Natural killer cell treated with Interleukin-12 subunit alpha and Interleukin-12 subunit beta and Interleukin-15 and Interleukin-18, amount 100 ng/mL, for 72 hours (primary cell): ENCODE measurements at regions not wholly inside any gene's neighbourhood (a gene's known extent, or its start where the extent isn't known, plus 50 kb on each side); places are given as distances from the start of the nearest gene placed in this dataset.
"Not testable (repeated sequence)": the region's sequence is repeated elsewhere in the genome, so short reads cannot be mapped to it uniquely, and the experiment has no call there.

Source experiments
- ATAC-seq, 2 donors: fragments of 150-1000 bp; cut with Tn5 transposase in 1 of 2; sonication (Bioruptor Pico), chemical (Tn5 transposase) in 1 of 2; 2 replicates each; pipeline ENCODE4 v1.10.0; 2021
- DNase-seq: peaks from one replicate; pipeline ENCODE4 v3.0.0; 2022; ENCODE audit warnings: low spot score
- H3K27ac Mint-ChIP-seq, 2 donors: 1 replicate in 1 of 2; 2 replicates in 1 of 2; pipeline ENCODE4 v1.8.0; 2022; ENCODE audit warnings: mixed read lengths in 2 of 2, mild to moderate bottlenecking in 1 of 2, moderate library complexity in 1 of 2
- H3K27me3 Mint-ChIP-seq, 2 donors: 1 replicate in 1 of 2; 2 replicates in 1 of 2; pipeline ENCODE4 v1.8.0; 2022; ENCODE audit warnings: mixed read lengths in 2 of 2
- H3K36me3 Mint-ChIP-seq: one replicate; pipeline ENCODE4 v1.8.0; 2022; ENCODE audit warnings: mixed read lengths
- H3K4me1 Mint-ChIP-seq, 2 donors: 1 replicate in 1 of 2; 2 replicates in 1 of 2; pipeline ENCODE4 v1.8.0; 2022; ENCODE audit warnings: low read depth in 2 of 2, mixed read lengths in 2 of 2, mild to moderate bottlenecking in 1 of 2
- H3K4me3 Mint-ChIP-seq: one replicate; pipeline ENCODE4 v1.8.0; 2022; ENCODE audit warnings: mixed read lengths
- H3K9me3 Mint-ChIP-seq: 2 replicates; pipeline ENCODE4 v1.8.0; 2022; ENCODE audit warnings: mixed read lengths

DNA sequence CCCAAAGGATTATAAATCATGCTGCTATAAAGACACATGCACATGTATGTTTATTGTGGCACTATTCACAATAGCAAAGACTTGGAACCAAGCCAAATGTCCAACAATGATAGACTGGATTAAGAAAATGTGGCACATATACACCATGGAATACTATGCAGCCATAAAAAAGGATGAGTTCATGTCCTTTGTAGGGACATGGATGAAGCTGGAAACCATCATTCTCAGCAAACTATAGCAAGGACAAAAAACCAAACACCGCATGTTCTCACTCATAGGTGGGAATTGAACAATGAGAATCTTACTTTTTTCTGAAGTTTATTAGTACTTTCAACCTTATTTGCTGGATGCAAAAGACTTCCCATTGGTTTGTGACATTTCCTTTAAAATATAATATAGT is 101.0 kb upstream of the TBX18 start:
- H3K27me3 Mint-ChIP-seq, ATAC-seq, H3K9me3 Mint-ChIP-seq, H3K4me3 Mint-ChIP-seq, H3K36me3 Mint-ChIP-seq, H3K27ac Mint-ChIP-seq, H3K4me1 Mint-ChIP-seq, DNase-seq: not testable (repeated sequence)

DNA sequence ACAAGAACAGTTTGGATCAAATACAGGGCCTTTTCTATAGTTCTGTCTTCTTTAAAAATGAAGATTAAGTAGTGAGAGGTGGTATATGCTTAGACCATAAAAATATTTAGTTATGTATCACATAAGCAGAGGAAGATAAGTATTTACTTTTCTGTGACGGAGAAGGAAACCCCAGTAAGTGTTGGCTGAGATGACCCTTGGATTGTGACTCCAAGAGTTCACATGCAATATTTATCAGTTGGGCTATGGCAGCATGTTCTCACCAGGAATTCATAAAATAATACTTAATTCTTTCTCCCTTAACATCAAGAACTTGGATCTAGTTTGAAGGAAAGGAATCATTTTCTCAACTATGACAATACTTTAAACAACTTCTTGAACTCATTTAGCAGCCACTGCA is 98.4 kb upstream of the TBX18 start:
- H3K4me1 Mint-ChIP-seq, result no peaks in the 10 kb centered on the region
- no peak for ATAC-seq
- H3K9me3 Mint-ChIP-seq, result peaks cover 3% of the 10 kb centered on the region

DNA sequence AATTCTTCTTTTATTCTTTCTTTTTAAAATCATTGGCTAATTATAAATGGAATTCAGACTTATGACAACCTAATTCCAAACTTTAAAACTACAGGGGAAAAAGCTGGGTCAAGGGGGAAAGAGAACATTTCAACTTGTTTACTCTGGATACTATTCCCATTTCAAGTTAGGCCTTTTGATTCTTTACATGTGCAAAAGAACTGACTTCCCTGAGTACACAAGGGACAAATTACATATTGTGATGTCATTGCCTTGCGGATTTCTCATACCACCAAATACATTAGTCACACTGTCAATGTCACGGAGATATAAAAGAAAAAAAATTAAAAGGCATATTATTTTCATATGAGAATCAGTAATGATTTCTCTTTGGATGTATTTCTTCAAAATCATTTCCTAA is 96.5 kb upstream of the TBX18 start:
- H3K27me3 Mint-ChIP-seq, result no peaks in the 10 kb centered on the region
- H3K4me1 Mint-ChIP-seq, result no peaks in the 10 kb centered on the region
- peaks cover 3% of the 10 kb centered on the region for H3K9me3 Mint-ChIP-seq
- H3K36me3 Mint-ChIP-seq, result no peaks in the 10 kb centered on the region
- no peak for DNase-seq
- H3K27ac Mint-ChIP-seq, result no peak overlapping the region
- no peak overlapping the region for H3K4me3 Mint-ChIP-seq
- no peak for ATAC-seq

More for the DNA sequence above, 98.4 kb upstream of the TBX18 start:
- Mint-ChIP-seq H3K36me3 (no peaks in the 10 kb centered on the region), H3K27me3 (no peaks in the 10 kb centered on the region), H3K27ac (no peak overlapping the region), H3K4me3 (no peak overlapping the region)
- DNase-seq, result no peak

DNA sequence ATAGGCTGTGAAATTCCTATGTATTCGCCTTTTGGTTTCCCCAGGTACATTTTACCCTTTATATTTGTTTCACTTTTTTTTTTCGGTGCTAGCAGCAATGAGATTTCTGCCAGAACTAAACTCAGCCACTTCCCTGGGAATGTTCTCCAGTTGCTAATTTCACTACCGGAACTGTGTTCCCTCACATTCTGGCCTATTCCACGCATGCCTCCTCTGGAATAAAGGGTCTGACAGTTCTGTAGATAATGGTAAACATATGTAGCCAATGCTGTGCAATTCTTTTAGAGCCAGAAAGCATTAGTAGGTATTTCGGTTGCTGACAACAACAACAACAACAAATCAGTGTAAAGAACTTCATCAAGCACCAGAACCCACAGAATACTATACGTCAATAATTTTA is 96.1 kb upstream of the TBX18 start:
- H3K27ac Mint-ChIP-seq, result no peak overlapping the region
- H3K4me3 Mint-ChIP-seq, result no peak overlapping the region
- ATAC-seq (no peak), DNase-seq (no peak)
- H3K36me3 Mint-ChIP-seq, result no peaks in the 10 kb centered on the region
- H3K4me1 Mint-ChIP-seq, result no peaks in the 10 kb centered on the region
- H3K9me3 Mint-ChIP-seq, result peaks cover 3% of the 10 kb centered on the region
- no peaks in the 10 kb centered on the region for H3K27me3 Mint-ChIP-seq

DNA sequence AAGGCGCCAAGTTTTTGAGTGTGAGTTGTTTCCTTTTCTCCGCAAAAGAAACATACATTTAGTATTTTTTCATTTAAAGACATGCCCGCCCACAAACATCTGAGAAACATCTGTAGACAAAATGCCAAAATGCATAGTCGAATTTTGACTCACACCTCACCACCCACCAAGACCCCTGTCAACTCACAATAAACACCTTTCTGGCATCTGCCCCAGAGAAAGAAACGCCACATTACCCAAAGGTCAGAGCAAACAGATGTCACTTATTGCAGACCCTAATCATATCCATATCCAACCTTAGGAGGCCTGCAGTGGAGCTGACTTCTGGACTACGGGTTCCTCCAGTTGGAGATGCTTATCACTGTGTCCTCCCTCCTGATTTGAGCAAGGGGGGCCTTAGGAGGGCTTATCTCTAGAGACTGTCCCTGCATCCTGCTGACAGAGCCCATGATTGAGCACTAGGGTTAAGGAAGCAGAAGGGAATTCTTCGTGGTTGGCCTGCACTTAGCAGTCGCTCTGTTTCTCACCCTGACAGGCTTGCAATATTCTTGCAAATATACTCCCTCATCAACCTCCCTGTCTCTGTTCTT is 90.5 kb upstream of the TBX18 start:
- no peak for ATAC-seq
- no peak for DNase-seq
- H3K27ac Mint-ChIP-seq, result no peak overlapping the region
- no peak overlapping the region for H3K4me3 Mint-ChIP-seq
- no peaks in the 10 kb centered on the region for H3K4me1 Mint-ChIP-seq
- H3K27me3 Mint-ChIP-seq, result no peaks in the 10 kb centered on the region
- no peaks in the 10 kb centered on the region for H3K9me3 Mint-ChIP-seq
- no peaks in the 10 kb centered on the region for H3K36me3 Mint-ChIP-seq

DNA sequence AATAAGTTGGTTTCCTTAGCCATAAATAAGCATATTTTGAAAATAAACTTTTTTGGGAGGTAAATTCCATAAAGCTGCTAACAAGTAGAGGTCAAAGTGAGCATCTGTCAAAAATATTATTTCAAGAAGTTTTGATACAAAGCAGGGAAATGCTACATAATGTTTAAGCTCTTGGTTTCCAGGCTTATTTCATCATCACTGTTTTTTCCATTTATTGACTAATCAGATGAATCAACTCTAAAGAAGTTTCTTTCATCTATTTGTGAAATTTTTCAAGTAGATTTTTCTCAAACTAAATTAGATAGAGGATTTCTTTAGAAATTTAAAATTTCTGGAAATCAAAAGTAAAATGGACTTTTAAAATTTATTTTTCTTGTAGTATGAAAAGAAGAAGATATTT is 89.5 kb upstream of the TBX18 start:
- no peaks in the 10 kb centered on the region for H3K36me3 Mint-ChIP-seq
- ATAC-seq (no peak), DNase-seq (no peak)
- H3K9me3 Mint-ChIP-seq, result no peaks in the 10 kb centered on the region
- no peak overlapping the region for H3K4me3 Mint-ChIP-seq
- no peaks in the 10 kb centered on the region for H3K4me1 Mint-ChIP-seq
- H3K27me3 Mint-ChIP-seq, result no peaks in the 10 kb centered on the region
- no peak overlapping the region for H3K27ac Mint-ChIP-seq

DNA sequence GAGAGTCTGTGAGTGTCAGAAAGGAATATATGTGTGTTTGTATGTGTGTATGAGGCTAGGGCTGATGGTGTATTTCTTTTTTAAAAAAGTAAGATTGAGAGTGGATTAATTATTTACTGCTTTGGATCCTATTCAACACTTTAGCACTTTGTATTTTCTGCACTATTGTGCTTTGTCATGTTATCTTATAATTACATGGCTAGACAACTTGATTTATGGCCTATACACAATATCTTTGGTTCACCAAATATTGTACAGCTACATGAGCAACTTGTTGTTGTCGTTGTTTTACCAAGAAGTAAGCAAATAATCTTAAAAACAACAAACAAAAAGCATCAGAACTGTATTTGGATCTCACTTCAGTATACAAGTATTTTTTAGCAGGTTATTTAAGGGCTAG is 84.6 kb upstream of the TBX18 start:
- Mint-ChIP-seq H3K27me3 (no peaks in the 10 kb centered on the region), H3K4me3 (no peak overlapping the region), H3K36me3 (no peaks in the 10 kb centered on the region), H3K27ac (no peak overlapping the region), H3K9me3 (peaks cover 14% of the 10 kb centered on the region), H3K4me1 (no peaks in the 10 kb centered on the region)
- DNase-seq (no peak), ATAC-seq (no peak)

DNA sequence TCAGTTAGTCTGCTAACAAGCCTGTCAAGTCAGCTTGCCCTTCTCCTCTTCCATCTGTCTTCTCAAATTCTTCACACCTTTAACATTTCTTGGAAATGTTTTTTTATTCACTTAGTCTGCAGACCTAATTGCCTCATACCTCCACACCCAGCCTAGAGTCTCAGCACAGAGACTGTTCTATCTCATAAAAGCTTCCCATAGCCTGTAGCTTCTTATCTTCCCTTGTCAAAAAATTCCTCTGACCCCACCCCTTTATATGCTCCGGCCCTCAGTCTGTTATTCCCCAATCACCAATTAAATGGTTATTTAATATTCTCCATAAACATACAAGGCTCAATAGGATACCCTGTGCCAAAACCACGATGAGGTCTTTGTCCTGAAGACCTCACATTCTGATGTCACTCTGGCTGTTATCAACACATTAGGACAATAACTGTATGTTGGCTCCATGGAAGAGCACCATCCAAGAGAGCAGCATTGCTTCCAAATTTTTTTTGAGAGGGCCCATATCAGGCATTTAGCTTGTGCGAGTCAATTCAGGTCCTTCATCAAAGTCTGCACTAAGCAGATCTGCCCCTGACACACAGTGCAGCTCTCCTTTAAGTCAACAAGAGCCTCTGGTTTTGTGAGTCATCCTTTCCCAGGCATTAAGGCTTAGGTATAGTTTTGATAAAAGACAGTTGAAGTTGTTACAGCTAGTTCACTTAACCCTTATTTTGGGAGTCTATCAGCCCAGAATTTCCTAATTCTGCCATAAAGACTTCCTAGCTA is 83.2 kb upstream of the TBX18 start:
- no peak for DNase-seq
- Mint-ChIP-seq H3K36me3 (no peaks in the 10 kb centered on the region), H3K9me3 (peaks cover 15% of the 10 kb centered on the region), H3K4me3 (no peak overlapping the region), H3K27me3 (no peaks in the 10 kb centered on the region), H3K4me1 (no peaks in the 10 kb centered on the region), H3K27ac (no peak overlapping the region)
- no peak for ATAC-seq

DNA sequence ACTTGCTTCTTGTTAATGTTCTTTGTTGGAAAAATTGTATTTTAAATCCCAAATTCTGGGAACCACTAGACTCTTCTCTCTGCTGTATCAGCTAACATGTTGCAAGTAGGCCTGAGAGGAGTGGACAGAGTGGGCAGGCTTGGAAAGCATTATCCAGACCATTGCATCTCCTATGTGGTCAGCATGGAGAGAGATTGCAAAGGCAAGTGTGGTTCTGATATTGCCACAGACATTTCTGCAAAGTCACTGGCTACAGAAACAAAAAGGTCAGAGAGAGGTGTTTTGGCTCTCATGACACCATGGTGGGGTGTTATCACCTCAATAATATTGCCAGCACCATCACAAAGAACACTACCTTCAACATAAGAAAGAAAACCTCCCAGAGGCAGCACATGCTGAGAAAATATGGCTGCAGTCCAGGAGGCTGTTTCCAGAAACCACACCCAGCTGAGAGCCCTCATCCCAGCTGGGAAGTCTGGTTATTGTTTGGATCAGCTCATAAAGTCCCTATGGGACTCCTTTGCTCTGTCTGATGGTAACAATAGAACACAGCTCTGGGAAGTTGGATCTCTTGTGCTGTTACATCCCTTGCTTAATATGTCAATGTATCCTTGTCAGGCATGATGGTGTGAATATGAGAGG is 78.2 kb upstream of the TBX18 start:
- Mint-ChIP-seq H3K4me3 (no peak overlapping the region), H3K27ac (no peak overlapping the region), H3K9me3 (peaks cover 37% of the 10 kb centered on the region), H3K36me3 (peaks cover 12% of the 10 kb centered on the region), H3K27me3 (no peaks in the 10 kb centered on the region), H3K4me1 (no peaks in the 10 kb centered on the region)
- ATAC-seq (no peak), DNase-seq (no peak)

DNA sequence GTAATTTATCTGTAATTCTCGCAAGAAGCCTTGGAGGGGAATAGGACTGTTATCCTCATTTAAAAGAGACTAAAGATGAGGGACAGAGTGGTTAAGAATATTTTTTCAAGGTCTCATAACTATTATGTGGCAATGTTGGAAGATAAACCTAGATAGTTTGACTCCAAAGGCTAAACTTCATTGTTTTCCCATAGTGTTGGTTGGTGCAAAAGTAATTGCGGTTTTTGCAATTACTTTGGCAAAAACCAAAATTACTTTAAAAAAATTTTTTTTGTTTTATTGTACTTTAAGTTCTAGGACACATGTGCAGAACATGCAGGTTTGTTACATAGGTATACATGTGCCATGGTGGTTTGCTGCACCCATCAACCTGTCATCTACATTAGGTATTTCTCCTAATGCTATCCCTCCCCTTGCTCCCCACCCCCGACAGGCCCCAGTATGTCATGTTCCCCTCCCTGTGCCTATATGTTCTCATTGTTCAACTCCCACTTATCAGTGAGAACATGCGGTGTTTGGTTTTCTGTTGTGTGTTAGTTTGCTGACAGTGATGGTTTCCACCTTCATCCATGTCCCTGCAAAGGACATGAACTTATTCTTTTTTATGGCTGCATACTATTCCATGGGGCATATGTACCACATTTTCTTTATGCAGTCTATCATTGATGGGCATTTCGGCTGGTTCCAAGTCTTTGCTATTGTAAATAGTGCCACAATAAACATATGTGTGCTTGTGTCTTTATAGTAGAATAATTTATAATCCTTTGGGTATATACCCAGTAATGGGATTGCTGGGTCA is 72.9 kb upstream of the TBX18 start:
- DNase-seq, H3K27me3 Mint-ChIP-seq, H3K27ac Mint-ChIP-seq, H3K4me1 Mint-ChIP-seq, H3K4me3 Mint-ChIP-seq, ATAC-seq: not testable (repeated sequence)
- Mint-ChIP-seq H3K9me3 (peaks cover 29% of the 10 kb centered on the region), H3K36me3 (peaks cover 12% of the 10 kb centered on the region)

DNA sequence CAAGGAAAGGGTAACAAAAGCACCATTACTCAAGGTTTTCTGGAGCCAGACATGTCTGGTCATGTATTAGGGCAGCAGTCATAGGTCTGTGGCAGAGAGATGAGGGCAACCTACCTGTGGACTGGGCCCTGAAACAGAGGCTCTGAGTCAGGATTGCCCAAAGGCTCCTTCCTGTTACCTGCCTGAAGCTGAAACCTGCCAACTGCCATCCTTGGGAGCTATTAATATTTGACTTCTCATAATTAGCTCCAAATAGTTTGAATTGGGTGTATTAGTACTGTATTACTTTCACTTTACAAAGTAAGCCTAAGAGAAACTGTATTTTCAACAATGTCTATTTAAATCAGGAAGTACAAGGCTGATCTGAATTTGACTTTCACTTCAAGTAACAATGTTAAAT is 72.0 kb upstream of the TBX18 start:
- DNase-seq (no peak), ATAC-seq (no peak)
- peaks cover 12% of the 10 kb centered on the region for H3K36me3 Mint-ChIP-seq
- H3K9me3 Mint-ChIP-seq, result peaks cover 23% of the 10 kb centered on the region
- no peaks in the 10 kb centered on the region for H3K4me1 Mint-ChIP-seq
- H3K4me3 Mint-ChIP-seq, result no peak overlapping the region
- no peak overlapping the region for H3K27ac Mint-ChIP-seq
- no peaks in the 10 kb centered on the region for H3K27me3 Mint-ChIP-seq

DNA sequence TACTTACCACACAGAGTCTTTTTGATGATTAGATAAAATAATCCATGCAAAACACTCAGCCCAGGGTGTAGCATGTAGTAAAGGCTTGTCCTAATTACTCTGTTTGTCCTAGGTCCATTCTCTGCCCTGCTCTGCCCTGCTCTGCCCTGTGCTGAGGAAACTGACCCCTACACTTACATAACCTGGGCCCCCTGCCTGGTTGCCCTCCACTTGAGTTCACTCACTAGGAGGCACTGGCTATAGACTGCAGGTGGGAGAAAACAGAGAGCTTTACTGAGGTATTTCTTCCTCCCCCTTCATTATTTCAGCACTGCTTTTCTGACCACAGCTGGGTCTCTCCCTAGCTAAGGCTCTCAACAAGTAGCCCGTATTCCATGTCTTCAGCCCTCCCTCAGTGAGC is 70.9 kb upstream of the TBX18 start:
- ATAC-seq, result no peak
- Mint-ChIP-seq H3K4me1 (no peaks in the 10 kb centered on the region), H3K27ac (no peak overlapping the region), H3K4me3 (no peak overlapping the region), H3K36me3 (peaks cover 7% of the 10 kb centered on the region), H3K9me3 (peaks cover 16% of the 10 kb centered on the region), H3K27me3 (no peaks in the 10 kb centered on the region)
- no peak for DNase-seq

DNA sequence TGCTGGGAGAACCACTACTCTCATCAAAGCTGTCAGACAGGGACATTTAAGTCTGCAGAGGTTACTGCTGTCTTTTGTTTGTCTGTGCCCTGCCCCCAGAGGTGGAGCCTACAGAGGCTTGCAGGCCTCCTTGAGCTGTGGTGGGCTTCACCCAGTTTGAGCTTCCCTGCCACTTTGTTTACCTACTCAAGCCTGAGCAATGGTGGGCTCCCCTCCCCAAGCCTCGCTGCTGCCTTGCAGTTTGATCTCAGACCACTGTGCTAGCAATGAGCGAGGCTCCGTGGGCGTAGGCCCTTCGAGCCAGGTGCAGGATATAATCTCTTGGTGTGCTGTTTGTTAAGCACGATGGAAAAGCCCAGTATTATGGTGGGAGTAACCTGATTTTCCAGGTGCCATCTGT is 67.5 kb upstream of the TBX18 start:
- not testable (repeated sequence) for ATAC-seq, H3K27me3 Mint-ChIP-seq, H3K36me3 Mint-ChIP-seq, H3K4me1 Mint-ChIP-seq, H3K27ac Mint-ChIP-seq, DNase-seq, H3K4me3 Mint-ChIP-seq
- H3K9me3 Mint-ChIP-seq, result peaks cover 20% of the 10 kb centered on the region

DNA sequence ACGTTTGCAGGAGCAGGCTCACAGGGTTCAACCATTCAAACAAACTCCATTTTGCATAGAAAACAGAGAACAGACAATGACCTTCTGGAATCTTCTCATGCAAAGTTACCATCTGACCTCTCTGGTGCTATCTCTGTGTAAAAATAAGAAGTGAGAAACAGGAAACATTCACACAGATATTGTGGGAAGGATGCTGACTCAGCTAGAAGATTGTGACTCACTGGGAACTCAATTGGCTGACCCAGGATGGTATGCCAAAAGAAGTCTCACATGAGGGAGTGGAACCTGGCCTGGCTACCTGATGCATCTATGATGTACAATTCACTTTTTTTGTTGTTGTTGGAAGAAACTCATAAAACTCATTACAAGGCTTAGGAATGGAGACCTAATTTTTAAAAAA is 61.1 kb upstream of the TBX18 start:
- no peak overlapping the region for H3K27ac Mint-ChIP-seq
- H3K27me3 Mint-ChIP-seq, result no peaks in the 10 kb centered on the region
- ATAC-seq (no peak), DNase-seq (no peak)
- H3K9me3 Mint-ChIP-seq, result peaks cover 16% of the 10 kb centered on the region
- no peak overlapping the region for H3K4me3 Mint-ChIP-seq
- H3K36me3 Mint-ChIP-seq, result no peaks in the 10 kb centered on the region
- no peaks in the 10 kb centered on the region for H3K4me1 Mint-ChIP-seq
